ENCODE measurements at regions not wholly inside any gene's neighbourhood (a gene's known extent, or its start where the extent isn't known, plus 50 kb on each side); places are given as distances from the start of the nearest gene placed in this dataset.

DNA sequence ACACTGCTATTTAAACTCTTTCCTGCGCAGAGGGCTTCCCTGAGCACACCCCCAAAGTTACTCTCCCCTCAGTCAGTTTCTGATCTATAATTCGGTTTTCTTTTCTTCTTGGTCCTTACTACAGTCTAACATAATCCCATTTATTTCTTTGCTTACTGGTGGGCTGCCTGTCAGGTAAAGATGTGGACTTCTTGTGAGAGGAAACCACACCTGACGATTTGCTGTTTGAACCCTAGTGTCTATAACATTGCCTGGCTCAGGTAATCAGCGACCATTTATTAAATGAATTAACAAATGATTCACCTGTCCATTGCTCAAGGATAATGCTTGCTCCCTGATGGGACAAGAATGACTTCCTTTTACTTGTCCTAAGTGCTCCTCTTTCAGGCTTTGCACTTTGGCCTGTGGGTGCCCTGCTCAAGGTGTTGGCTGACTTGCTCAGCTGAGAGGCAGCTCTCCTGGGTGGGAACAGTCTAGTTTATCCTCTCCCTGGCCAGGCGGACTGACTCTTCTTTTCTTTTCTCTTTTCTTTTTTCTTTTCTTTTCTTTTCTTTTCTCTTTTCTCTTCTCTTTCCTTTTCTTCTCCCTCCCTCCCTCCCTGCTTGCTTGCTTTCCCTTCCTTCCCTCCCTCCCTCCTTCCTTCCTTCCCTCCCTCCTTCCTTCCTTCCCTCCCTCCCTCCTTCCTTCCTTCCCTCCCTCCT lies 233.1 kb downstream of the BCAS1 start:
- DNase-seq (ENCODE audit: low spot score) = no peak

GRCh38 chr20:53834749-53835148 lies 235.6 kb downstream of the BCAS1 start:
- no peak for DNase-seq (ENCODE audit: low spot score)

DNA sequence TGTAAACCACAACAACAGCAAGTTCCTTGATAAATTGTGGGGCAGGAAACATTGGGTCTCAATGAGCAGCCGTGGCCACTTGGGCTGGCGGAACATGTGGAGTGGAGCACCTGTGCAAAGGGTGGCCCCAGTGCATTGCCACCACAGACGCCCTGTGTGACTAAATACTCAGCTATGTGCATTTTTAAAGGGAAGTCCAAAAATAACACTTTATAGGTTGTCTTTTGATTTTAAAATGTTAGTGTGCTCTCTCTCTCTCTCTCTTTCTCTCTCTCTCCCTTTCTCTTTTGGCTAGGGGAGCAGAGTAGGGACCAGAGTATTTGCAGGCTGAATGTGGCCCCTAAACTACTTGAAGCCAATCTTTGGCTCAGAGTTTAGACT lies 236.3 kb downstream of the BCAS1 start:
- DNase-seq (ENCODE audit: low spot score) = no peak

GRCh38 chr20:53833333-53834061 lies 236.9 kb downstream of the BCAS1 start:
- DNase-seq (ENCODE audit: low spot score) = no peak

- no peak for DNase-seq (ENCODE audit: low spot score)
These were observed 237.9 kb downstream of the BCAS1 start for GRCh38 chr20:53832499-53832898.

DNA sequence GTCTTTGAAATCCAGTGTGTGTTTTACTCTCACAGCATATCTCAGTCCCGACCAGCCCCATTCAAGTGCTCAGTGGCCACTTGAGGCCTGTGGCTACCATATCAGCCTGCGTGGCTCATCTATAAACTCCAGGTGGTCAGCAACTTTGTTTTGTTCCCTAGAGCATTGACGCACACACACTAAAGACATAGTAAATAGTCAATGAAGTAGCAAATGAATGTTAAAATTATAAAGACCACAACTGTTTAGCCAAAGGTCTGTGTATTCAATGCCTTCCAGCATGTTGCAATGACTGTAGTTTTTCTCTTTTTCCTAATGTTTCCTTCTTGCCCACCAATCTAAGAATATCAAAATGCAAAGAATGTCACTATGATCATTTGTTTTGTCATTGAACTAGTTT lies 238.2 kb upstream of the ZNF217 start:
- no peak for DNase-seq (ENCODE audit: low spot score)

DNA sequence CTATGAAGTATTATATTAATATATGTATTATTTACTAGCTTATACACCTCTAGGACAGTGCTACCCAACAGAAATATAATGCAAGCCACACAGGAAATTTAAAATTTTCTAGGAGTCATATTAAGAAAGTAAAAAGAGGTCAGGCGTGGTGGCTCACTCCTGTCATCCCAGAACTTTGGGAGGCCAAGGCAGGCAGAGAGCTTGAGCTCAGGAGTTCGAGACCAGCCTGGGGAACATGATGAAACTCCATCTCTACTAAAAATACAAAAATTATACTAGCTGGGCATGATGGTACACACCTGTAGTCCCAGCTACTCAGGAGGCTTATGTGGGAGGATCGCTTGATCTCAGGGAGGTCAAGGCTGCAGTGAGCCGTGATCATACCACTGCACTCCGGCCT lies 237.6 kb upstream of the ZNF217 start:
- DNase-seq (ENCODE audit: low spot score) = no peak

DNA sequence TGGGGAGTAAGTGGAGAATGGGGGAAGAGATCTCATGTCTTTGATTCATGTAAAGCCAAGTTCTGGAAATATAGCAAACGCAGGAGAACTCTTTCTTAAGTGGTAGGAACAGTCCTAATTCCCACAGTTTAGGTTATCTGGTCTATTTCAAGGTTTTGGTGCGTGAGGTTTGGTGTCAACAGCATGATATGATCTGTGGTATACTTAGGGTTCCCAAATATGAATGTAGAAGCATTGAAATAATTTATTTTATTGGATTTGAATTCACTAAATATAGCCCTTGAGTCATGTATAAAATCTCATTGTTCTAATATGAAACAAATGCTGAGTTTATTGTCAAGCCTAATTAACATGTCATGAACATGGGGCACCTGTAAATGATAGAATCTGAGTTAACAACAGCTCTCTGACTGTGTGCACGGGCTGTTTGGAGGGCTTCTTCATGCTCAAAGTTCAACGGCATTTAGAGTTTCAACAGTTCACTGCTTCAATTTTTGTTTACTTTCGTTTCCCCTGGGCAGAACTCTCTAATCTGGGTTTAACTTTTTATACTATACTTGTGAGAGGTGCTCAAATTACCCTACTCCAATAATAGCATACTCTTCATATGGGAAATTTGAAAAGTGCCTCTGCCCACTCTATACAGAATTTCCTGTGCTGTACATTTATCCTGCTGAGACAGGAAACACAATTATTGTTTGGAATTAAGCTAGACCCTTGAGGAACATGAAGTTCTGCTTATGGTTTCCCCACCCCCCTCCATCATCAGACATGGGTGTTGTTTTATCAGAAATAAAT lies 236.3 kb upstream of the ZNF217 start:
- DNase-seq (ENCODE audit: low spot score) = no peak

DNA sequence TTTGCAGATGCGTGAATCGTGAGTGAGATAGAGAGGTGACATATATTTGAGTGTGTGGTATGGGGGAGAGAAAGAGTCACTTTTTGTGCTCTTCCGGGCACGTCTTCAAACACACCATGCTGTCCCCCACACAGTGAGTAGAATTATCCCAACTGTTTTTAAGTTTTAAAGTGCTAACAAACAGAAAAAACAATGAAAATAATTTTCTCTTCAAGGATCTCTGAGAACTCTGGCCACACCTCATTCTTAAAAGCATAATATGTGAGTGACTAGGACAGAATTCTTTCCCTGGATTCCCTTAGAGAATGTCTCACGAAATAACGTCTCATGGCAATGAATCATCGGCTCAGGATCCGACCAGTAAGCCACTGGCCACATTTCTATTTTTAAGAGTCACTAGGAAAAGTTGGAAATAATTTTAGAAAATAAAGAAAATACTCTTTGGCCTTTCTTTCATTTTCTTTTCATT lies 235.7 kb upstream of the ZNF217 start:
- DNase-seq (ENCODE audit: low spot score) = no peak

DNA sequence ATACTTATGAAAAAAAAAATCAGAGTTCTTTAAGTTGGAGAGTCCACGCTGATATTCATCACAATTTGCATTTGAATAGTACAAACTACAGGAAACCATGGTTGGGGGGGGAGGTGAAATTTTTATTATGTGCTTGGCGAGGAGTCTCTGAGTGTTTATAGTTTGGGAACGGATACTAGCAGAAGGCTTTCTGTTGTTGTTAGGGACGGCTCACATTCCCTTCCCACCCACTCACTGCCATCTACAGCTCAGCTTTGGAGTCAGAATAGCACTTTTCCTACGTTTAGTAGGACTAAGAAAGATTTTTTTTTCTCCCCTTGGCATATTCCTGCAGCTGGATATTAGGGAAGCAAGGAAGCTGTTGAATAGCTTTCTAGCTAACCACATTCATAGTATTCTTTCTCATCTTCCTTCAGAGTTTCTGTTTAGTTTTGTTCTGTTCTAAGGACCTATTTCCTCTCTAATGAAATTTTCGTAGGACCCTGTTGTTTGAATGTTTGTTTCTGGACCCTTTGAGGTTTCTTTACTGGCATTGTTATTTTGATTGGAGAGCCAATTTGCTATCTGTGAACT lies 235.1 kb upstream of the ZNF217 start:
- DNase-seq (ENCODE audit: low spot score) = no peak

DNA sequence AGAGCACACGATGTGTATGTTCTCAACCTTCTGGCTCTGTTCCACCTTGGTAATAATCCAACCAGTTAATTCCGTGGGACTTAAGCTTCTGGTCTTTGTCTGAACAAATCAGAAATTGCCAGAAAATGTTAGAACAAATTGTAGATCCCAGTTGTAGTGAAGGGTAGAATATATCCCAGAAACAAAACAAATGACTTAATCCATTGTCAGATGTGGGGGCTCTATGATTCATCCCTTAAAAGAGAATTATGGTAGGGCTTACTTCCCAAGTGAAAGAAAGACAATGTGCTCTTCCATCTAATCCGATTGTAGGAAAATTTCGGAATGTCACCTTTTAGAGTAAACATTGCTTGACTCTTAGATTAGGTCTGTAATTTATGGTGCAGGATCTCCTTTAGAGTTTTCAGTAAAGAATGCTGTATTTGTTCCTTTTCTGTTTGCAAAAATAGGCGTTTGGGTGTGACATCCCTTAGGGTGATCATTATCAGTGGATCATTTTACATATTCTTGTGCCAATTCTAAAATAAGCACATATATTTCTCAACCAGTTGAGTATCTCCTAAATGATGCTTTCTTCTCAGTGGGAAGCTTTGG lies 234.5 kb upstream of the ZNF217 start:
- DNase-seq (ENCODE audit: low spot score) = no peak

DNA sequence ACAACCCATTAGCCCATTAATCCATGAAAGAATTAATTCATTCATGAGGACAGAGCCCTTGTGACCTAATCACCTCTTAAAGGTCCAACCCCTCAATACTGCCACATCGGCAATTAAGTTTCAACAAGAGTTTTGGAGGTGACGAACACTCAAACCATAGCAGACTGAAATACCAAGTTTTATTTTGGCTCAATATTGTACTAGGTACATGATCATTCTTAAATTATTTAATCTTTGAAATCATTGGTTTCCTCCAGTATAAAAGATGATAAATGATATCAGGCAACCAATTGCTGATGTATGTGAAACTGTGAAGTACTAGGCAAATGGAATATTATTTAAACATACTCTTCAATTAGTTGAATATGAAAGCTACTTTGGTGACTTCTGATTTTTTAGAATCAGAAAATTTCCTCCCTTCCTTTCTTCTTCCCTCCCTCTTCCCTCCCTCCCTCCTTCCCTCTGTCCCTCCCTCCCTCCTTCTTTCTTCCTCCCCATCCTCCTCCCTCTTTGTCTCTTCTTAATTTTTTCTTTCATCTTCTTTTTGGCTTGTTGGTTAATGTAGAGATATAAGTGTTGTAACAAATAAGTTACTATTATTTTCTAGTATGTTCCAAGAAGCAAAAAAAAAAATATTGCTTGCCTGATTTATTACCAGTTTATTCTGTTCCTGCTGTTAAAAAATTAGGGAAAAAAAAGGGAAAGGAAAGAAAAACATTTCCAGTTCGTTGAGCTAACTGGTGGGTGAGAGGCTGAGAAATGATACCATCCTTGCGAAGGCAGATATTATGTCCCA lies 233.9 kb upstream of the ZNF217 start:
- no peak for DNase-seq (ENCODE audit: low spot score)

DNA sequence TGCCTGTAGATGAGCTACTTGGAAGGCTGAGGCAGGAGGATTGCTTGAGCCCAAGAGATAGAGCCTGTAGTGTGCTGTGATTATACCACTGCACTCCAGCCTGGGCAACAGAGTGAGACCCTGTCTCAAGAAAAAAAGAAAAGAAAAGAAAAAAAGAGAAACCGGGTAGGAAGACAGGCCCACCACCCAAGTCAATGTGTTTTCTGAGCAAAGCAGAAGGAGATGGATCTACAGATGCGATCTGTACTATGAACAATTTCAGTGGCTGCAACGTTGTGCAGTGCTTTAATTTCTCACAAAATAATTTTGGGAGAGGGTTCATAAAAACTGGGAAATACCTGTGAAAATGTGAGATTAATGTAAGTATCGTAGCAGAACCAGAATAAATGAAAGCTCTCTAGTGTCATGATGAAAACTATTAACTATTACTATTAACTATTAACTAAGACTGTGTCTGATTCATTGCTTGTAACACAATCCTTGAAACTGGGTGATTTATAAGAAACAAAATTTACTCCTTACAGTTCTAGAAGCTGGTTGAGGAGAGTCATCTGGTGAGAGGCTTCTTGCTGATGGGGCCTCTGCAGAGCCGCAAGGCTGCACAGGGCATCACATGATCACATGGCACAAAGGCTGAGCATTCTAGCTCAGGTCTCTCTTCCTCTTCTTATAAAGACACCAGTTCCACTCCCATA lies 233.1 kb upstream of the ZNF217 start:
- DNase-seq (ENCODE audit: low spot score) = no peak

GRCh38 chr20:53826090-53826489 lies 232.5 kb upstream of the ZNF217 start:
- DNase-seq (ENCODE audit: low spot score) = no peak

DNA sequence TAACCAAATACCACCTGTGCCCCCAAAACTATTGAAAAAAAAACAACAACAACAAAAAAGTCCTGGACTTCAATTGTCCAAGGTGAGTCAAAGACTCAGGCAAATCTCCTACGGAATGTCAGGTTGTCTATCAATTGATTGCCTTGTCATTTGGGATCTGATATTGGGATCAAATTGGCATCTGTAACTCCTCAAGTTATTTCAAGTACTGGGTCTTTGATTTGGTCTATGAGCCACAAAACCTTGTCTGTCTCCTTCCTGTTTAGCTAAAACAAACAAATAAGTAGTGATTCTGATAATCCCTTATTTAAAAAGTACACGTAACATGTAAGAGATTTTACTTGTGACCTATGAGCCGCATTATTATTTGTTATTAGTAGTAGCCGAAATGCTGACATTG lies 231.6 kb upstream of the ZNF217 start:
- no peak for DNase-seq (ENCODE audit: low spot score)

GRCh38 chr20:53824779-53825178 lies 231.1 kb upstream of the ZNF217 start:
- DNase-seq (ENCODE audit: low spot score) = no peak

GRCh38 chr20:53823121-53823764 lies 229.6 kb upstream of the ZNF217 start:
- DNase-seq (ENCODE audit: low spot score) = no peak

DNA sequence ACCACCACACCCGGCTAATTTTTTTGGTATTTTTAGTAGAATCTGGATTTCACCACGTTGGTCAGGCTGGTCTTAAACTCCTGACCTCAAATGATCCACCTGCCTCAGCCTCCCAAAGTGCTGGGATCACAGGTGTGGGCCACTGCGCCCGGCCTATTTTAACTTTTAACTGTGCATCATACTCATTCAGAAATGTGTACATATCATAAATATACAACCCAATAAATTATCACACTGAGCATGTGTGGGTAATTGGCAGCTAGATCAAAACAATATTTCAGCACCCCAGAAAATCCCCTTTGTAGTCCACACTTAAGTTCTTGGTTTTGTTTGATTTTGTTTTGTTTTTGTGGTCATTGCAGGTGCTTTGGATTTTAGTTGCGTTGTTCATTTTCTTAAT lies 228.9 kb upstream of the ZNF217 start:
- no peak for DNase-seq (ENCODE audit: low spot score)

DNA sequence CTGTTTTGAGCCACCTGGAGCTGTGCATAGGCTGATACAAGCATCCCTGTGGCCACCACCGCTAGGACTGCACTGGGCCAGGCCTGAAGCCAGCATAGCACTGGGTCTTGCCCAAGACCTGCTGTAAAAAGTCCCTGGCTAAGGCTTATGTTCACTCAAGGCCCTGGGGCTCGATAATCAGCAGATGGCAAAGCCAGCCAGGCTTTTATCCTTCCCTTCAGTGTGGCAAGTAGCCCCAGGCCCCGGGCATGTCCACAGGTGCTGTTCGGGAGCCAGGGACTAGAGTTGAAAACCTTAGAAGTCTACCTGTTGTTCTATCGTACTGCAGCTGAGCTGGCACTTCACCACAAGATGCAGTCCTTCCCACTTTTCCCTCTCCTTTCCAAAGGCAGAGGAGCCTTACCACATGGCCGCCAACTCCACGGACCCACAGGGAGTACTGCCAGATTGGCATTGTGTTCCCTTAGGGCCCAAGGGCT lies 226.4 kb upstream of the ZNF217 start:
- DNase-seq (ENCODE audit: low spot score) = no peak

All from CD4-positive, alpha-beta T cell treated with Interleukin-6 at 100 ng/mL for 8 hours (primary cell).